Middle frontal gyrus (tissue), 1 donor: ENCODE measurements at regions not wholly inside any gene's neighbourhood (a gene's known extent, or its start where the extent isn't known, plus 50 kb on each side); places are given as distances from the start of the nearest gene placed in this dataset.

Experiments
- DNase-seq: peaks from one replicate; pipeline ENCODE4 v3.0.0-alpha.2; 2015; ENCODE audit warnings: low spot score; ENCODE audit errors: extremely low spot score

GRCh38 chr10:64486901-64487300, 965.7 kb downstream of the REEP3 start:
- DNase-seq = no peak

GRCh38 chr10:64494901-64495300, 973.7 kb downstream of the REEP3 start:
- no peak for DNase-seq

DNA sequence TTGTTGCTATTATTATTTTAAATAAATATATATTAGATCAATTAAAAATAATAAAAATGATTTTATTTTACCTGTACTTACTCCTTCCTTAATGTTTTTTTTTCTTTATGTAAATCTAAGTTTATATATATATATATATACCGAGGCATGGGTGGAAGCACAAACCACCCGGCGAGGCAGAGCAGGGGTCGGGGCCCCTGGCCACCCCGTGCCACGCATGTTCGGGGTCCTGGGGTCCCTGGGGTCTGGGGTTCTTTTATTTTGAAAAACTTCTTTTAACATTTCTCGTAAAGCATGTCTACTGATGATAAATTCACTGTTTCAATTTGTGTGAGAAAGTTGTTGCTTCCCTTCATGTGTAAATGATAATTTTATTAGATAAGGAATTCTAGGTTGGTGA, 976.1 kb downstream of the REEP3 start:
- DNase-seq = no peak

- DNase-seq = no peak
Measured at GRCh38 chr10:64501807-64502206, 980.6 kb downstream of the REEP3 start.

DNA sequence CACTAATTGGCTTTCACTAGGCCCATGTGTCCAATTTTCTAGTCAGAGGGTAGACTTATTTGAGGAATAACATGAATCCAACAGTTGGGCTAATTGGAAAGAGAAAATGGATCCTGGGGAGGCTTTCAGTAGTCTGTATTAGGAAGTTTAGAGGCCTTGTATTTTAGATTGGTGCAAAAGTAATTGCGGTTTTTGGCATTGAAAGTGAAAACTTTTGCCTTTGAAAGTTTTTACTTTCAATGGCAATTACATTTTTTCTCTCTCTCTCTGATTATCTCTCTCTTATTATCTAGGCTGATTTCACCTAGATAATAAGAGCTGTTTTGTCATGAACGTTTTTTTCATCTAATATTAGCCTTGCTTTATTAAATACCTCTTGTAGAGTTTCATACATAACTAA, 981.7 kb downstream of the REEP3 start:
- DNase-seq = no peak

DNA sequence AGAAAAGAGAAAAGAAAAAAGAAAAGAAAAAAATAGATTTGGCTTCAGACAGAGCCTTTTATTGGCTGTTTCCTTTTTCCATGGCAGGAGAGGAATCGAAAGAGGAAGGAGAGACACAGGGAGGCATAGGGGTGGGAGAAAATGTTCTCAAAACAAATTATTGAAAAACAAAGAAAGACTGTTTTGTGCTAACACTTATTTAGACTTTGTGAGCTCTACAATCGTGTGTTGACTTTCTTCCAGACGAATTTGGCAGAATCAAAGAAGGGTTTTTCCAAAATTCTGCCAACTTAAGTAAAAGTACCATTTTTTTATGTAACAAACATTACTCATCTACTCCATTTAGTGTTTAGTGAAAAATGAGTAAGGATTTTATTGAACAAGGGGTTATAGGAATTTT, 982.2 kb downstream of the REEP3 start:
- peak; percentile 68 for DNase-seq

GRCh38 chr10:64505501-64505900, 984.3 kb downstream of the REEP3 start:
- DNase-seq = no peak

DNA sequence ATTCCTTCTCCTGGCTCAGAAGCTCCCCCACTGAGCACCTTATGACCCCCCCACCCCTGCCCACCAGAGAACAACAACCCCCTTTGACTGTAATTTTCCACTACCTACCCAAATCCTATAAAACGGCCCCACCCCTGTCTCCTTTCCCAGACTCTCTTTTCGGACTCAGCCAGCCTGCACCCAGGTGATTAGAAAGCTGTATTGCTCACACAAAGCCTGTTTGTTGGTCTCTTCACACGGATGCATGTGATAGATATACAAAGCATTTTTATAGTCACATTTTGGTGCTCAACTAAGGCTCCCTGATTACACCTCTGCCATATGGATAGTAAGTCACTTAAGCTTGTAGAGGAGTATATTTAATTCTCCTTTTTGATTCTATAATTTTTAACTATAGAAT, 985.8 kb downstream of the REEP3 start:
- no peak for DNase-seq

GRCh38 chr10:64507651-64508028, 986.4 kb downstream of the REEP3 start:
- no peak for DNase-seq

- no peak for DNase-seq
Measured at GRCh38 chr10:64508029-64508661, 986.9 kb downstream of the REEP3 start.

GRCh38 chr10:64515970-64516699, 994.9 kb downstream of the REEP3 start:
- DNase-seq = no peak

- no peak for DNase-seq
Measured at GRCh38 chr10:64518456-64518855, 997.3 kb downstream of the REEP3 start.

GRCh38 chr10:64519427-64519826, 998.2 kb downstream of the REEP3 start:
- DNase-seq = no peak

DNA sequence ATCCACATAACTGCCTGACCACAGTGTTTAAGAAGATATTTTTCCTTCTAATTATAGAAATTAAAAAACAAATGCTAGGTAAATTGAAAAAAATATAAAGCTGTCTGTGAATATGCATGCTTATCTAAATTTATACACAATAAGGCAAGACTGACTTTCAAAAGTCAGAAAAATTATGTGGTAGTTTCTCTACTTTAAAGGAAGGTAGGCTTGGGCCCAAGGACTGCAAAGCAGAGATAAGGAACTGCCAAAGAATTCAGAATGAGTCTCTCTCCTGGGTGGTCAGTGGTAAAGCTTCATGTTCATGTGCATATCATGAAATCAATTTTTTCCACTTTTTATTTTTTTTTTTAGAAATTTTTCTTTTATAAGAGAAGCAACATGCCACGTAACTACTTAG, 998.6 kb downstream of the REEP3 start:
- DNase-seq = no peak

- DNase-seq = no peak
Measured at GRCh38 chr10:64523065-64523759, 1002.0 kb downstream of the REEP3 start.

- DNase-seq = no peak
Measured at GRCh38 chr10:64528294-64529002, 1007.2 kb downstream of the REEP3 start.

DNA sequence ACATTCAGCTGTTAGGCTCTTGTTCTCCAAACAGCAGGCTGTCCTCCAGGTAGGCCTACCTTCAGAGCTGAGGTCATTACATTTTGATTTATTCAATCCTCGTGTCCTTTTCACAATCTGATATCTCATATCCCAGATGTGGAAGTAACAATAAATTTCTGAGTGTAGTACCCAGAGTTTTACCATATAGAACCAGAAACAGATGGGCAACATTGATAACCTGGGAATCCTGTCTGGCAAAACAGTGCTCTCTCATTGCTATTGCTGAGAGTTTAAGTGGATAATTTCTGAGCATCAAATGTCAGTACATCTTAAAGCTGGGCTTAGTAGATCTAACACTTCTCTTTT, 1007.8 kb downstream of the REEP3 start:
- no peak for DNase-seq

- no peak for DNase-seq
Measured at GRCh38 chr10:64534616-64535015, 1013.4 kb downstream of the REEP3 start.

GRCh38 chr10:64535131-64535867, 1014.1 kb downstream of the REEP3 start:
- no peak for DNase-seq

GRCh38 chr10:64537112-64537511, 1015.9 kb downstream of the REEP3 start:
- DNase-seq = no peak

DNA sequence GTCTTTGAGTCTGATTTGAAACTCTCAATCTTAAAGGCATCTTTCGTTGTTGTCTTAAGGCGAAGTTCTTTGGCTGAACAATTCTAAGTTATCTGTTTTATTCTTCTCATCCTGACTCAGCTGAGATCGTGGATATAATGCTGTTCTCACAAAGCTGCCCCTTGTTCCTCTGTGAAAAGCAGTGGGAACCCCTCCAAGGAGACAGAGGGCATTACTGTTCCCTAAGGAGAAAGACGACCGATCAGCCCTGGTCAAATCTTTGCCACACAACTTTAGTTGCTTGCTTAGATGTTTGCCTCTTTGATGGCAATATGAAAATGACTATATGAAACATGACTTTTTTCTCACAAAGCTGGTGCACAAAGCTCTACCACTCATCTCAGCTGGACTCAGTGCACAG, 1016.7 kb downstream of the REEP3 start:
- no peak for DNase-seq
